GM12878 (cell line): ENCODE measurements at regions not wholly inside any gene's neighbourhood (a gene's known extent, or its start where the extent isn't known, plus 50 kb on each side); places are given as distances from the start of the nearest gene placed in this dataset.

Experiments
- ATAC-seq: fragments of 200-7000 bp; cut with Tn5 transposase; 3 replicates; pipeline ENCODE4 v1.9.1; 2020; ENCODE audit warnings: mild to moderate bottlenecking, moderate library complexity
- BruUV-seq: library from RNA; stranded (reverse); fragments of 400-500 nt; replicated peaks from 2 replicates; lab custom pipeline; 2021; lab: Mats Ljungman, UMichigan
- CTCF ChIA-PET: fragments of 300-600 bp; sonication (Branson Sonifier 250); formaldehyde crosslinking; extraction: SDS; loops from one replicate; lab custom pipeline; 2021; ENCODE audit warnings: inconsistent platforms; lab: Yijun Ruan, JAX
- POLR2A ChIA-PET: fragments of 350-600 bp; formaldehyde crosslinking; extraction: SDS; loops from one replicate; lab custom pipeline; 2021; ENCODE audit warnings: inconsistent platforms; lab: Charles Lee
- RAD21 ChIA-PET: fragments of 300-600 bp; sonication (Branson Sonifier 250); formaldehyde crosslinking; loops from one replicate; lab custom pipeline; 2023; ENCODE audit warnings: antibody characterized with exemption; ENCODE audit not compliant: unreplicated experiment; lab: Charles Lee
- SMC1A ChIA-PET: fragments of 300-600 bp; sonication (Branson Sonifier 250); formaldehyde crosslinking; loops from one replicate; lab custom pipeline; 2023; ENCODE audit not compliant: unreplicated experiment, uncharacterized antibody; lab: Charles Lee
- DNase-seq: peaks from one replicate; pipeline ENCODE4 v3.0.0-alpha.2; 2011; ENCODE audit warnings: low read depth, low spot score
- FAIRE-seq: peaks from 3 replicates; lab custom pipeline; 2011; peaks lifted over from hg19 to GRCh38; lab: Jason Lieb, UNC
- H2AFZ ChIP-seq: 2 replicates; pipeline ENCODE4 v1.6.0; 2011; ENCODE audit warnings: low read depth, low read length, control low read depth; ENCODE audit not compliant: control insufficient read depth
- H3K27ac ChIP-seq: 2 replicates; pipeline ENCODE4 v1.5.1; 2011; ENCODE audit warnings: control low read depth; ENCODE audit not compliant: control insufficient read depth, insufficient read depth
- H3K27me3 ChIP-seq, 2 experiments: replicated peaks in 1 of 2; 2 replicates each; pipeline versions ENCODE4 v1.6.0 to v1.6.1; 2011; ENCODE audit warnings: low read length in 1 of 2; ENCODE audit not compliant: control insufficient read depth in 2 of 2, insufficient read depth in 2 of 2
- H3K36me3 ChIP-seq, 2 experiments: 2 replicates each; pipeline ENCODE4 v1.5.1; 2011; ENCODE audit warnings: low read length in 1 of 2; ENCODE audit not compliant: control insufficient read depth in 2 of 2, insufficient read depth in 2 of 2
- H3K4me1 ChIP-seq: 2 replicates; pipeline ENCODE4 v1.6.1; 2011; ENCODE audit warnings: mild to moderate bottlenecking, low read length, moderate library complexity, mixed read lengths; ENCODE audit not compliant: control insufficient read depth, insufficient read depth
- H3K4me2 ChIP-seq: 2 replicates; pipeline ENCODE4 v1.6.0; 2011; ENCODE audit warnings: control low read depth; ENCODE audit not compliant: control insufficient read depth, insufficient read depth
- H3K4me3 ChIP-seq: fragments of 200-600 bp; sonication (generic); 2 replicates; pipeline ENCODE4 v1.5.1; 2016
- H3K79me2 ChIP-seq: 2 replicates; pipeline ENCODE4 v1.6.0; 2011; ENCODE audit warnings: low read length; ENCODE audit not compliant: control insufficient read depth, insufficient read depth
- H3K9ac ChIP-seq: 2 replicates; pipeline ENCODE4 v1.8.0; 2011; ENCODE audit warnings: low read length, control low read depth, mixed read lengths; ENCODE audit not compliant: control insufficient read depth, insufficient read depth
- H3K9me3 ChIP-seq: replicated peaks from 3 replicates; pipeline ENCODE4 v1.5.1; 2011; ENCODE audit warnings: mild to moderate bottlenecking, low read length; ENCODE audit not compliant: control insufficient read depth, insufficient read depth
- H4K20me1 ChIP-seq: 2 replicates; pipeline ENCODE4 v1.6.0; 2011; ENCODE audit not compliant: control insufficient read depth, insufficient read depth
- FOXM1 ChIP-seq: IDR thresholded peaks from 2 replicates; pipeline ENCODE4 v1.6.1; 2012; ENCODE audit warnings: low read depth, mild to moderate bottlenecking, inconsistent platforms, low read length, moderate library complexity
- NR2C2 ChIP-seq: IDR thresholded peaks from 2 replicates; pipeline ENCODE4 v1.6.1; 2011; ENCODE audit warnings: borderline replicate concordance, low read depth; ENCODE audit not compliant: control insufficient read depth, insufficient read length
- POLR2AphosphoS2 ChIP-seq: IDR thresholded peaks from 2 replicates; pipeline ENCODE4 v1.6.1; 2011; ENCODE audit warnings: low read depth, mild to moderate bottlenecking, low read length, improper control_type of control experiment, moderate library complexity
- RELA ChIP-seq: fragments of 450-650 bp; IDR thresholded peaks from 2 replicates; pipeline ENCODE4 v1.8.0; 2014; ENCODE audit warnings: borderline replicate concordance; ENCODE audit not compliant: partially characterized antibody
- SMC3 ChIP-seq: IDR thresholded peaks from 2 replicates; pipeline ENCODE4 v1.6.1; 2011; ENCODE audit warnings: low read length, improper control_type of control experiment, borderline replicate concordance
- ZNF24 ChIP-seq: fragments of 450-650 bp; IDR thresholded peaks from 2 replicates; pipeline ENCODE4 v1.6.1; 2017; ENCODE audit warnings: antibody characterized with exemption, mild to moderate bottlenecking
- ZNF384 ChIP-seq: IDR thresholded peaks from 2 replicates; pipeline ENCODE4 v1.6.1; 2012; ENCODE audit warnings: low read depth, mild to moderate bottlenecking, low read length, improper control_type of control experiment, borderline replicate concordance
- WGBS: methylation state at CpG from one replicate; pipeline ENCODE4 v1.1.6; 2016; ENCODE audit warnings: low lambda C conversion rate; ENCODE audit not compliant: insufficient replicate concordance, insufficient coverage; ENCODE audit errors: missing lambda C conversion rate; 5-methylcytosine and 5-hydroxymethylcytosine counted together
- in situ Hi-C: fragments of 300-500 bp; cut with MboI; formaldehyde crosslinking; loops from 9 replicates; pipeline ENCODE4 v1.14.3; 2018; ENCODE audit warnings: mixed read lengths
- intact Hi-C: fragments of 100-400 bp; cut with micrococcal nuclease; formaldehyde crosslinking; loops from one replicate; pipeline ENCODE4 v1.14.2; 2022; ENCODE audit not compliant: unreplicated experiment
- TF ChIP-seq, protein P1 (sequence below): fragments of 450-650 bp; IDR thresholded peaks from 2 replicates; pipeline ENCODE4 v1.6.1; 2018; ENCODE audit warnings: mild to moderate bottlenecking, low read depth, moderate library complexity; ENCODE audit not compliant: partially characterized antibody
- TF ChIP-seq, protein P2 (sequence below): fragments of 450-650 bp; IDR thresholded peaks from 2 replicates; pipeline ENCODE4 v1.6.1; 2014; ENCODE audit warnings: mild to moderate bottlenecking
- TF ChIP-seq, protein P3 (sequence below), 3 experiments: IDR thresholded peaks in 2 of 3; conservative IDR thresholded peaks in 1 of 3; 2 replicates each; pipeline ENCODE4 v1.5.1; 2011; ENCODE audit warnings: low read depth in 3 of 3, low read length in 3 of 3, mild to moderate bottlenecking in 3 of 3, control low read depth in 2 of 3, moderate library complexity in 2 of 3, inconsistent platforms in 1 of 3, mixed read lengths in 1 of 3; ENCODE audit not compliant: control insufficient read depth in 2 of 3, insufficient read depth in 1 of 3; ENCODE audit errors: extremely low read depth in 1 of 3

DNA sequence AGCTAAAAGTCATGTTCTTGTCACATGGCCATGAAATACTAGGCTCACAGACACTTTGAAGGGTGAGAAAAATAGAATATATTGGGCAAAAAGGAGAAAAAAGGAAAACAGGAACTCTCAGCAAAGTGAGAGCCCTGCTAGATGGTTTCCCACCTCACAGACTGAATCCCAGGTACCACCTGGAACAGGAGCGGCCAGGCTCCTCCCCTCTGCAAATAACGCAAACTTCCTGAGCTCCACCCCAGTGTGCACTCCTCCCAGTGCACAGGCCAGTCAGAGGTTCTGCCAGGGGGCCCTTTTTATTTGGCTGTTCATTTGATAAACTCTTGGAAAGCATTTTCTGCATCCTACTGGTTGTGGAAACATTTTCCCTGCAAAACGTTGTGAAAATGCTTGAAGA, 780.4 kb downstream of the TBL1XR1 start:
- no peaks in the 10 kb centered on the region for H3K4me1 ChIP-seq
- TF ChIP-seq, protein P1, sequence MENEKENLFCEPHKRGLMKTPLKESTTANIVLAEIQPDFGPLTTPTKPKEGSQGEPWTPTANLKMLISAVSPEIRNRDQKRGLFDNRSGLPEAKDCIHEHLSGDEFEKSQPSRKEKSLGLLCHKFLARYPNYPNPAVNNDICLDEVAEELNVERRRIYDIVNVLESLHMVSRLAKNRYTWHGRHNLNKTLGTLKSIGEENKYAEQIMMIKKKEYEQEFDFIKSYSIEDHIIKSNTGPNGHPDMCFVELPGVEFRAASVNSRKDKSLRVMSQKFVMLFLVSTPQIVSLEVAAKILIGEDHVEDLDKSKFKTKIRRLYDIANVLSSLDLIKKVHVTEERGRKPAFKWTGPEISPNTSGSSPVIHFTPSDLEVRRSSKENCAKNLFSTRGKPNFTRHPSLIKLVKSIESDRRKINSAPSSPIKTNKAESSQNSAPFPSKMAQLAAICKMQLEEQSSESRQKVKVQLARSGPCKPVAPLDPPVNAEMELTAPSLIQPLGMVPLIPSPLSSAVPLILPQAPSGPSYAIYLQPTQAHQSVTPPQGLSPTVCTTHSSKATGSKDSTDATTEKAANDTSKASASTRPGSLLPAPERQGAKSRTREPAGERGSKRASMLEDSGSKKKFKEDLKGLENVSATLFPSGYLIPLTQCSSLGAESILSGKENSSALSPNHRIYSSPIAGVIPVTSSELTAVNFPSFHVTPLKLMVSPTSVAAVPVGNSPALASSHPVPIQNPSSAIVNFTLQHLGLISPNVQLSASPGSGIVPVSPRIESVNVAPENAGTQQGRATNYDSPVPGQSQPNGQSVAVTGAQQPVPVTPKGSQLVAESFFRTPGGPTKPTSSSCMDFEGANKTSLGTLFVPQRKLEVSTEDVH = no peak
- no peak for TF ChIP-seq FOXM1
- TF ChIP-seq ZNF384 = no peak
- TF ChIP-seq, protein P2, sequence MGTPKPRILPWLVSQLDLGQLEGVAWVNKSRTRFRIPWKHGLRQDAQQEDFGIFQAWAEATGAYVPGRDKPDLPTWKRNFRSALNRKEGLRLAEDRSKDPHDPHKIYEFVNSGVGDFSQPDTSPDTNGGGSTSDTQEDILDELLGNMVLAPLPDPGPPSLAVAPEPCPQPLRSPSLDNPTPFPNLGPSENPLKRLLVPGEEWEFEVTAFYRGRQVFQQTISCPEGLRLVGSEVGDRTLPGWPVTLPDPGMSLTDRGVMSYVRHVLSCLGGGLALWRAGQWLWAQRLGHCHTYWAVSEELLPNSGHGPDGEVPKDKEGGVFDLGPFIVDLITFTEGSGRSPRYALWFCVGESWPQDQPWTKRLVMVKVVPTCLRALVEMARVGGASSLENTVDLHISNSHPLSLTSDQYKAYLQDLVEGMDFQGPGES = no peak
- no peak for TF ChIP-seq ZNF24
- TF ChIP-seq NR2C2 = no peak
- TF ChIP-seq SMC3 = no peak
- TF ChIP-seq RELA = no peak
- TF ChIP-seq POLR2AphosphoS2 = no peak
- TF ChIP-seq, protein P3, sequence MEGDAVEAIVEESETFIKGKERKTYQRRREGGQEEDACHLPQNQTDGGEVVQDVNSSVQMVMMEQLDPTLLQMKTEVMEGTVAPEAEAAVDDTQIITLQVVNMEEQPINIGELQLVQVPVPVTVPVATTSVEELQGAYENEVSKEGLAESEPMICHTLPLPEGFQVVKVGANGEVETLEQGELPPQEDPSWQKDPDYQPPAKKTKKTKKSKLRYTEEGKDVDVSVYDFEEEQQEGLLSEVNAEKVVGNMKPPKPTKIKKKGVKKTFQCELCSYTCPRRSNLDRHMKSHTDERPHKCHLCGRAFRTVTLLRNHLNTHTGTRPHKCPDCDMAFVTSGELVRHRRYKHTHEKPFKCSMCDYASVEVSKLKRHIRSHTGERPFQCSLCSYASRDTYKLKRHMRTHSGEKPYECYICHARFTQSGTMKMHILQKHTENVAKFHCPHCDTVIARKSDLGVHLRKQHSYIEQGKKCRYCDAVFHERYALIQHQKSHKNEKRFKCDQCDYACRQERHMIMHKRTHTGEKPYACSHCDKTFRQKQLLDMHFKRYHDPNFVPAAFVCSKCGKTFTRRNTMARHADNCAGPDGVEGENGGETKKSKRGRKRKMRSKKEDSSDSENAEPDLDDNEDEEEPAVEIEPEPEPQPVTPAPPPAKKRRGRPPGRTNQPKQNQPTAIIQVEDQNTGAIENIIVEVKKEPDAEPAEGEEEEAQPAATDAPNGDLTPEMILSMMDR (IDR thresholded peaks at IDR 0.05 in 2 of 3, conservative IDR thresholded peaks at IDR 0.05 in 1 of 3; ENCODE audit: control insufficient read depth in 2 of 3, extremely low read depth in 1 of 3, insufficient read depth in 1 of 3, low read depth in 3 of 3, low read length in 3 of 3) = no peak
- no peak overlapping the region for H3K27ac ChIP-seq
- POLR2A ChIA-PET = no interaction called here
- no peaks in the 10 kb centered on the region for H3K9me3 ChIP-seq
- H3K4me2 ChIP-seq = no peak overlapping the region
- no peaks in the 10 kb centered on the region for H3K36me3 ChIP-seq
- DNase-seq (no peak), FAIRE-seq (no peak), ATAC-seq (no peak)
- no peak overlapping the region for H3K9ac ChIP-seq
- RAD21 ChIA-PET = no interaction called here
- SMC1A ChIA-PET = no interaction called here
- in situ Hi-C loops = no loop called here
- intact Hi-C loops = no loop called here
- no TSS peak for BruUV-seq
- H3K79me2 ChIP-seq = no peaks in the 10 kb centered on the region
- no peak overlapping the region for H2AFZ ChIP-seq
- 28% methylated on average over 3 of the region's 3 CpGs for WGBS
- no peak overlapping the region for H3K4me3 ChIP-seq
- H3K27me3 ChIP-seq = no peaks in the 10 kb centered on the region
- H4K20me1 ChIP-seq = no peaks in the 10 kb centered on the region
- CTCF ChIA-PET = interaction anchor here (3.2 kb wide), 1 partner anchor 14 kb away, joined by 16 read pairs; no protein-coding TSS in a partner anchor
